HEK293 (cell line): ENCODE measurements at regions not wholly inside any gene's neighbourhood (a gene's known extent, or its start where the extent isn't known, plus 50 kb on each side); places are given as distances from the start of the nearest gene placed in this dataset.

Experiments
- CTCF ChIA-PET: fragments of 350-600 bp; formaldehyde crosslinking; extraction: SDS; loops from one replicate; lab custom pipeline; 2021; ENCODE audit warnings: antibody characterized with exemption; lab: Yijun Ruan, JAX
- POLR2A ChIA-PET: fragments of 300-600 bp; formaldehyde crosslinking; extraction: SDS; loops from one replicate; lab custom pipeline; 2020; ENCODE audit warnings: antibody characterized with exemption, inconsistent platforms; lab: Yijun Ruan, JAX
- H3K27ac ChIP-seq: fragments of 200-500 bp; sonication (Bioruptor generic); 2 replicates; pipeline ENCODE4 v1.5.1; 2014; ENCODE audit warnings: low read depth, low read length, control low read depth, inconsistent platforms; ENCODE audit errors: extremely low read depth
- H3K36me3 ChIP-seq, 2 experiments: fragments of 200-500 bp in 1 of 2; sonication (Bioruptor generic) in 1 of 2; 1 replicate in 1 of 2; 2 replicates in 1 of 2; pipeline ENCODE4 v1.5.1; 2014 to 2017; ENCODE audit warnings: inconsistent platforms in 2 of 2, low read length in 2 of 2; ENCODE audit not compliant: control insufficient read depth in 2 of 2, insufficient read depth in 1 of 2
- H3K4me1 ChIP-seq: fragments of 200-500 bp; sonication (Bioruptor generic); 2 replicates; pipeline ENCODE4 v1.5.1; 2014; ENCODE audit warnings: mild to moderate bottlenecking, low read length, inconsistent platforms; ENCODE audit not compliant: control insufficient read depth, insufficient read depth
- H3K4me3 ChIP-seq: 2 replicates; pipeline ENCODE4 v1.5.1; 2011; ENCODE audit warnings: low read depth, mild to moderate bottlenecking, control low read depth, low read length, moderate library complexity
- H3K9me3 ChIP-seq: fragments of 200-500 bp; sonication (Bioruptor generic); 2 replicates; pipeline ENCODE4 v1.5.1; 2014; ENCODE audit warnings: low read depth, low read length, inconsistent platforms; ENCODE audit not compliant: control insufficient read depth, insufficient read depth
- BCL11B ChIP-seq: fragments of 450-650 bp; formaldehyde crosslinking; IDR thresholded peaks from 2 replicates; pipeline ENCODE4 v1.5.1; 2016; ENCODE audit warnings: low read depth, missing biosample characterization, missing genetic modification characterization
- GLIS2 ChIP-seq: fragments of 450-650 bp; formaldehyde crosslinking; IDR thresholded peaks from 2 replicates; pipeline ENCODE4 v1.5.1; 2016; ENCODE audit warnings: missing biosample characterization, missing genetic modification characterization
- KLF1 ChIP-seq: fragments of 450-650 bp; formaldehyde crosslinking; IDR thresholded peaks from 2 replicates; pipeline ENCODE4 v1.5.1; 2016; ENCODE audit warnings: missing biosample characterization, missing genetic modification characterization
- KLF7 ChIP-seq: fragments of 450-650 bp; formaldehyde crosslinking; IDR thresholded peaks from 2 replicates; pipeline ENCODE4 v1.5.1; 2016; ENCODE audit warnings: missing biosample characterization, missing genetic modification characterization, borderline replicate concordance
- OSR2 ChIP-seq: fragments of 450-650 bp; formaldehyde crosslinking; IDR thresholded peaks from 2 replicates; pipeline ENCODE4 v1.5.1; 2016; ENCODE audit warnings: missing biosample characterization, missing genetic modification characterization
- PRDM6 ChIP-seq: fragments of 450-650 bp; formaldehyde crosslinking; IDR thresholded peaks from 2 replicates; pipeline ENCODE4 v1.5.1; 2017; ENCODE audit warnings: missing biosample characterization, missing genetic modification characterization
- SETDB1 ChIP-seq: IDR thresholded peaks from one replicate; pipeline ENCODE4 v1.6.1; 2017; ENCODE audit warnings: mild to moderate bottlenecking, low read length, moderate library complexity, mixed read lengths; ENCODE audit not compliant: insufficient read length
- ZBTB11 ChIP-seq: fragments of 450-650 bp; formaldehyde crosslinking; conservative IDR thresholded peaks from 2 replicates; pipeline ENCODE4 v1.5.1; 2016; ENCODE audit warnings: low read depth, missing biosample characterization, missing genetic modification characterization
- ZNF223 ChIP-seq: fragments of 450-650 bp; formaldehyde crosslinking; IDR thresholded peaks from 2 replicates; pipeline ENCODE4 v1.5.1; 2016; ENCODE audit warnings: missing biosample characterization, missing genetic modification characterization
- ZNF248 ChIP-seq: fragments of 450-650 bp; formaldehyde crosslinking; IDR thresholded peaks from 2 replicates; pipeline ENCODE4 v1.5.1; 2017; ENCODE audit warnings: missing biosample characterization, missing genetic modification characterization
- ZNF362 ChIP-seq: fragments of 450-650 bp; formaldehyde crosslinking; IDR thresholded peaks from 2 replicates; pipeline ENCODE4 v1.5.1; 2016; ENCODE audit warnings: missing biosample characterization, missing genetic modification characterization
- ZNF37A ChIP-seq: fragments of 450-650 bp; IDR thresholded peaks from 2 replicates; pipeline ENCODE4 v1.5.1; 2018; ENCODE audit warnings: missing biosample characterization, missing genetic modification characterization
- ZNF404 ChIP-seq: fragments of 450-650 bp; formaldehyde crosslinking; IDR thresholded peaks from 2 replicates; pipeline ENCODE4 v1.5.1; 2017; ENCODE audit warnings: missing biosample characterization, missing genetic modification characterization
- ZNF513 ChIP-seq: fragments of 450-650 bp; IDR thresholded peaks from 2 replicates; pipeline ENCODE4 v1.5.1; 2018; ENCODE audit warnings: missing biosample characterization, missing genetic modification characterization
- ZNF518A ChIP-seq: fragments of 450-650 bp; formaldehyde crosslinking; conservative IDR thresholded peaks from 2 replicates; pipeline ENCODE4 v1.5.1; 2016; ENCODE audit warnings: low read depth, missing biosample characterization, missing genetic modification characterization
- ZNF521 ChIP-seq: fragments of 450-650 bp; formaldehyde crosslinking; IDR thresholded peaks from 2 replicates; pipeline ENCODE4 v1.5.1; 2017; ENCODE audit warnings: missing biosample characterization, mild to moderate bottlenecking, missing genetic modification characterization
- ZNF624 ChIP-seq: fragments of 450-650 bp; formaldehyde crosslinking; IDR thresholded peaks from 2 replicates; pipeline ENCODE4 v1.5.1; 2017; ENCODE audit warnings: missing biosample characterization, missing genetic modification characterization
- ZNF626 ChIP-seq: fragments of 450-650 bp; sonication (Bioruptor Pico); formaldehyde crosslinking; IDR thresholded peaks from 2 replicates; pipeline ENCODE4 v1.5.1; 2018; ENCODE audit warnings: missing biosample characterization, missing genetic modification characterization, inconsistent platforms
- ZNF677 ChIP-seq: fragments of 450-650 bp; IDR thresholded peaks from 2 replicates; pipeline ENCODE4 v1.5.0; 2018; ENCODE audit warnings: missing biosample characterization, mild to moderate bottlenecking, missing genetic modification characterization, moderate library complexity
- ZSCAN16 ChIP-seq: fragments of 450-650 bp; formaldehyde crosslinking; IDR thresholded peaks from 2 replicates; pipeline ENCODE4 v1.5.1; 2016; ENCODE audit warnings: missing biosample characterization, missing genetic modification characterization
- ZSCAN23 ChIP-seq: fragments of 450-650 bp; formaldehyde crosslinking; IDR thresholded peaks from 2 replicates; pipeline ENCODE4 v1.5.1; 2016; ENCODE audit warnings: missing biosample characterization, missing genetic modification characterization

GRCh38 chr2:126042089-126042488, 613.9 kb upstream of the GYPC start (continued):
- TF ChIP-seq ZNF518A (tag by site-specific recombination) (no peak), ZNF521 (tag by site-specific recombination) (no peak), ZNF37A (tag by site-specific recombination) (no peak), SETDB1 (no peak), BCL11B (no peak), ZNF404 (tag by site-specific recombination) (no peak), ZNF513 (tag by site-specific recombination) (no peak)

- Histone ChIP-seq H3K4me1 (no peaks in the 10 kb centered on the region), H3K36me3 (no peaks in the 10 kb centered on the region), H3K4me3 (no peak overlapping the region), H3K9me3 (no peaks in the 10 kb centered on the region), H3K27ac (no peak overlapping the region)
- TF ChIP-seq ZBTB11 (tag by site-specific recombination) (no peak), ZNF404 (tag by site-specific recombination) (no peak), ZSCAN16 (tag by site-specific recombination) (no peak), ZNF248 (tag by site-specific recombination) (no peak), ZNF677 (tag by site-specific recombination) (no peak)
- ChIA-PET POLR2A (no interaction called here), CTCF (no interaction called here)
Measured at GRCh38 chr2:126048719-126049118, 607.2 kb upstream of the GYPC start.

GRCh38 chr2:126049461-126049860, 606.5 kb upstream of the GYPC start:
- no peaks in the 10 kb centered on the region for H3K4me1 ChIP-seq
- no peaks in the 10 kb centered on the region for H3K36me3 ChIP-seq
- no peaks in the 10 kb centered on the region for H3K9me3 ChIP-seq
- ChIA-PET POLR2A (no interaction called here), CTCF (no interaction called here)
- no peak overlapping the region for H3K4me3 ChIP-seq
- no peak overlapping the region for H3K27ac ChIP-seq
- TF ChIP-seq KLF1 = no peak
- no peak for TF ChIP-seq ZNF362 (tag by site-specific recombination)
- no peak for TF ChIP-seq PRDM6 (tag by site-specific recombination)
- TF ChIP-seq ZNF223 = no peak
- no peak for TF ChIP-seq ZSCAN23
- no peak for TF ChIP-seq OSR2 (tag by site-specific recombination)
- no peak for TF ChIP-seq ZNF626 (tag by site-specific recombination)
- no peak for TF ChIP-seq KLF7 (tag by site-specific recombination)
- TF ChIP-seq GLIS2 = no peak
- no peak for TF ChIP-seq ZNF624
